ENCODE measurements at regions not wholly inside any gene's neighbourhood (a gene's known extent, or its start where the extent isn't known, plus 50 kb on each side); places are given as distances from the start of the nearest gene placed in this dataset.

DNA sequence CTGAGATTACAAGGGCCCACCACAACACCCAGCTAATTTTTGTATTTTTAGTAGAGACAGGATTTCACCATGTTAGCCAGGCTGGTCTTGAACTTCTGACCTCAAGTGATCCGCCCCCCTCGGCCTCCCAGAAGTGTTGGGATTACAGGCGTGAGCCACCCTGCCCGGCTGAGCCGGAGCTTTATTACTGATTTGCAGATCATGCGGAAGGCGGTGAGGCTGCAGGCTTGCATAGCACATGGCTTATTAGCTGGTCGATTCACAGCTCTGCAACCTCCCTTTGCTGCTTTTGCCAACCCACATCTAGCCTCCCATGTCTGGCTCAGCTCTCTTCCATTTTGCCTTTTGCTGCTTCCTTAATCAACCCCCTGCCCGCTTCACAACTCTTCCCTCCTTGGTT is 210.3 kb downstream of the VAPA start:
- TF ChIP-seq CTCF (IDR thresholded peaks at IDR 0.05) (no peak), EP300 (IDR thresholded peaks at IDR 0.05) (no peak), POLR2A (IDR thresholded peaks at IDR 0.05) (no peak), POLR2AphosphoS5 (IDR thresholded peaks at IDR 0.05) (no peak)
- DNase-seq (no peak), ATAC-seq (ENCODE audit: low FRiP score in 2 of 2) (no peak)
- H3K36me3 ChIP-seq = no peaks in the 10 kb centered on the region
- no peak overlapping the region for H3K4me3 ChIP-seq
- WGBS, 2 donors = 94 to 97% methylated on average over 9 of the region's 9 CpGs
- H3K9me3 ChIP-seq = no peaks in the 10 kb centered on the region
- no peaks in the 10 kb centered on the region for H3K27me3 ChIP-seq
- H3K27ac ChIP-seq = no peak overlapping the region
- peaks cover 9 to 21% (median 13%) of the 10 kb centered on the region in 4 donors for H3K4me1 ChIP-seq

- Histone ChIP-seq H3K36me3 (no peaks in the 10 kb centered on the region), H3K27me3 (no peaks in the 10 kb centered on the region), H3K4me3 (no peak overlapping the region), H3K27ac (no peak overlapping the region), H3K4me1 (peaks cover 9 to 21% (median 13%) of the 10 kb centered on the region in 4 donors), H3K9me3 (no peaks in the 10 kb centered on the region)
- 72 to 97% methylated on average over 4 of the region's 4 CpGs for WGBS, 2 donors
- ATAC-seq (ENCODE audit: low FRiP score in 2 of 2) (no peak), DNase-seq (no peak)
- TF ChIP-seq POLR2A (IDR thresholded peaks at IDR 0.05) = no peak
These were observed 210.7 kb downstream of the VAPA start for GRCh38 chr18:10124557-10124956.

- H3K4me1 ChIP-seq = peaks cover 9 to 21% (median 13%) of the 10 kb centered on the region in 4 donors
- no peak for ATAC-seq (ENCODE audit: low FRiP score in 2 of 2)
These were observed 211.2 kb downstream of the VAPA start for GRCh38 chr18:10124967-10125366.

GRCh38 chr18:10127729-10128128 is 213.9 kb downstream of the VAPA start:
- Histone ChIP-seq H3K4me3 (no peak overlapping the region), H3K27me3 (no peaks in the 10 kb centered on the region), H3K27ac (no peak overlapping the region), H3K9me3 (no peaks in the 10 kb centered on the region), H3K36me3 (no peaks in the 10 kb centered on the region), H3K4me1 (peaks cover 15 to 20% (median 18%) of the 10 kb centered on the region in 4 donors)
- DNase-seq (no peak), ATAC-seq (ENCODE audit: low FRiP score in 2 of 2) (no peak)
- 66% methylated on average over 5 of the region's 5 CpGs; no CpG with 5 or more reads in 1 of the 2 donors for WGBS, 2 donors
- TF ChIP-seq EP300 (IDR thresholded peaks at IDR 0.05) (no peak), POLR2AphosphoS5 (IDR thresholded peaks at IDR 0.05) (no peak), CTCF (IDR thresholded peaks at IDR 0.05) (no peak), POLR2A (IDR thresholded peaks at IDR 0.05) (no peak)

More at GRCh38 chr18:10124967-10125366, 211.2 kb downstream of the VAPA start:
- Histone ChIP-seq H3K4me3 (no peak overlapping the region), H3K36me3 (no peaks in the 10 kb centered on the region), H3K27ac (no peak overlapping the region), H3K27me3 (no peaks in the 10 kb centered on the region), H3K9me3 (no peaks in the 10 kb centered on the region)
- TF ChIP-seq EP300 (IDR thresholded peaks at IDR 0.05) (no peak), POLR2A (IDR thresholded peaks at IDR 0.05) (no peak), CTCF (IDR thresholded peaks at IDR 0.05) (no peak), POLR2AphosphoS5 (IDR thresholded peaks at IDR 0.05) (no peak)
- WGBS, 2 donors = 95% methylated on average over 3 of the region's 3 CpGs
- DNase-seq = no peak

- ATAC-seq (ENCODE audit: low FRiP score in 2 of 2) = no peak
- TF ChIP-seq POLR2AphosphoS5 (IDR thresholded peaks at IDR 0.05) = no peak
- no peak for TF ChIP-seq POLR2A (IDR thresholded peaks at IDR 0.05)
- TF ChIP-seq EP300 (IDR thresholded peaks at IDR 0.05) = no peak
- no peak for TF ChIP-seq CTCF (IDR thresholded peaks at IDR 0.05)
- no peaks in the 10 kb centered on the region for H3K27me3 ChIP-seq
- H3K4me1 ChIP-seq = peaks cover 8 to 16% (median 11%) of the 10 kb centered on the region in 4 donors
- no peak overlapping the region for H3K27ac ChIP-seq
- no peaks in the 10 kb centered on the region for H3K36me3 ChIP-seq
- no peak overlapping the region for H3K4me3 ChIP-seq
- no peaks in the 10 kb centered on the region for H3K9me3 ChIP-seq
- WGBS, 2 donors = 91 to 92% methylated on average over 8 of the region's 8 CpGs
- DNase-seq = no peak
These were observed 215.2 kb downstream of the VAPA start for GRCh38 chr18:10128921-10129501.
